ENCODE measurements at regions not wholly inside any gene's neighbourhood (a gene's known extent, or its start where the extent isn't known, plus 50 kb on each side); places are given as distances from the start of the nearest gene placed in this dataset.

GRCh38 chr1:192959657-192960186 lies 99.4 kb downstream of the UCHL5 start:
- intact Hi-C loops (cut with DNase I; ENCODE audit: low total_unique reads) = no loop called here
- no peak for TF ChIP-seq CTCF (IDR thresholded peaks at IDR 0.05)
- no peak for TF ChIP-seq POLR2AphosphoS5 (IDR thresholded peaks at IDR 0.05)
- TF ChIP-seq POLR2A (IDR thresholded peaks at IDR 0.05) = no peak
- no peak overlapping the region for H3K27ac ChIP-seq
- no peaks in the 10 kb centered on the region for H3K9me3 ChIP-seq
- no peaks in the 10 kb centered on the region for H3K4me1 ChIP-seq
- no peaks in the 10 kb centered on the region for H3K36me3 ChIP-seq
- no peak overlapping the region for H3K4me3 ChIP-seq
- DNase-seq (ENCODE audit: low spot score in 2 of 2) = no peak
- no peaks in the 10 kb centered on the region for H3K27me3 ChIP-seq

Data from breast epithelium (tissue), 4 donors.